ENCODE measurements at regions not wholly inside any gene's neighbourhood (a gene's known extent, or its start where the extent isn't known, plus 50 kb on each side); places are given as distances from the start of the nearest gene placed in this dataset.

GRCh38 chr4:163948920-163949455 lies 454.5 kb downstream of the TMA16 start:
- no peak overlapping the region for H3K27ac ChIP-seq (ENCODE audit: low read length)
- H3K9ac ChIP-seq (ENCODE audit: low read length), result no peak overlapping the region
- TF ChIP-seq EZH2 (optimal IDR thresholded peaks at IDR 0.05; ENCODE audit: low read depth, low read length) (no peak), EZH2phosphoT487 (IDR thresholded peaks at IDR 0.05; ENCODE audit: low read length) (no peak)
- TF ChIP-seq, protein P1, sequence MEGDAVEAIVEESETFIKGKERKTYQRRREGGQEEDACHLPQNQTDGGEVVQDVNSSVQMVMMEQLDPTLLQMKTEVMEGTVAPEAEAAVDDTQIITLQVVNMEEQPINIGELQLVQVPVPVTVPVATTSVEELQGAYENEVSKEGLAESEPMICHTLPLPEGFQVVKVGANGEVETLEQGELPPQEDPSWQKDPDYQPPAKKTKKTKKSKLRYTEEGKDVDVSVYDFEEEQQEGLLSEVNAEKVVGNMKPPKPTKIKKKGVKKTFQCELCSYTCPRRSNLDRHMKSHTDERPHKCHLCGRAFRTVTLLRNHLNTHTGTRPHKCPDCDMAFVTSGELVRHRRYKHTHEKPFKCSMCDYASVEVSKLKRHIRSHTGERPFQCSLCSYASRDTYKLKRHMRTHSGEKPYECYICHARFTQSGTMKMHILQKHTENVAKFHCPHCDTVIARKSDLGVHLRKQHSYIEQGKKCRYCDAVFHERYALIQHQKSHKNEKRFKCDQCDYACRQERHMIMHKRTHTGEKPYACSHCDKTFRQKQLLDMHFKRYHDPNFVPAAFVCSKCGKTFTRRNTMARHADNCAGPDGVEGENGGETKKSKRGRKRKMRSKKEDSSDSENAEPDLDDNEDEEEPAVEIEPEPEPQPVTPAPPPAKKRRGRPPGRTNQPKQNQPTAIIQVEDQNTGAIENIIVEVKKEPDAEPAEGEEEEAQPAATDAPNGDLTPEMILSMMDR (IDR thresholded peaks at IDR 0.05; ENCODE audit: low read length), result no peak
- no peaks in the 10 kb centered on the region for H3K4me1 ChIP-seq (ENCODE audit: low read length)
- H3K36me3 ChIP-seq (replicated peaks; ENCODE audit: insufficient read depth, low read length), result no peaks in the 10 kb centered on the region
- no peaks in the 10 kb centered on the region for H3K27me3 ChIP-seq (replicated peaks; ENCODE audit: insufficient read depth, low read length)
- no peak overlapping the region for H2AFZ ChIP-seq (ENCODE audit: low read length)
- H3K4me2 ChIP-seq (ENCODE audit: low read depth, low read length), result no peak overlapping the region
- H3K4me3 ChIP-seq (ENCODE audit: low read length), result no peak overlapping the region
- H3K79me2 ChIP-seq (ENCODE audit: low read length), result no peaks in the 10 kb centered on the region
- DNase-seq, result no peak
- no peaks in the 10 kb centered on the region for H3K9me2 ChIP-seq (replicated peaks; ENCODE audit: insufficient read depth, low read length)
- H3F3A ChIP-seq (ENCODE audit: insufficient read depth, low read length), result no peaks in the 10 kb centered on the region
- no peaks in the 10 kb centered on the region for H3K9me3 ChIP-seq (replicated peaks; ENCODE audit: insufficient read depth, low read length)
- no peaks in the 10 kb centered on the region for H4K20me1 ChIP-seq (ENCODE audit: insufficient read depth, low read length)

- Histone ChIP-seq H2AFZ (ENCODE audit: low read length) (no peak overlapping the region), H3K4me3 (ENCODE audit: low read length) (no peak overlapping the region), H3K9me2 (replicated peaks; ENCODE audit: insufficient read depth, low read length) (no peaks in the 10 kb centered on the region), H4K20me1 (ENCODE audit: insufficient read depth, low read length) (no peaks in the 10 kb centered on the region), H3K9ac (ENCODE audit: low read length) (no peak overlapping the region), H3K79me2 (ENCODE audit: low read length) (no peaks in the 10 kb centered on the region), H3K27me3 (replicated peaks; ENCODE audit: insufficient read depth, low read length) (no peaks in the 10 kb centered on the region), H3K4me2 (ENCODE audit: low read depth, low read length) (no peak overlapping the region), H3K9me3 (replicated peaks; ENCODE audit: insufficient read depth, low read length) (no peaks in the 10 kb centered on the region), H3K4me1 (ENCODE audit: low read length) (no peaks in the 10 kb centered on the region), H3K27ac (ENCODE audit: low read length) (no peak overlapping the region), H3F3A (ENCODE audit: insufficient read depth, low read length) (no peaks in the 10 kb centered on the region), H3K36me3 (replicated peaks; ENCODE audit: insufficient read depth, low read length) (no peaks in the 10 kb centered on the region)
- TF ChIP-seq EZH2phosphoT487 (IDR thresholded peaks at IDR 0.05; ENCODE audit: low read length) (no peak), EZH2 (optimal IDR thresholded peaks at IDR 0.05; ENCODE audit: low read depth, low read length) (no peak)
- TF ChIP-seq, protein P1 (IDR thresholded peaks at IDR 0.05; ENCODE audit: low read length), result no peak
- no peak for DNase-seq
These were observed 455.6 kb downstream of the TMA16 start for GRCh38 chr4:163949976-163950601.

- no peak overlapping the region for H3K9ac ChIP-seq (ENCODE audit: low read length)
- H3F3A ChIP-seq (ENCODE audit: insufficient read depth, low read length), result no peaks in the 10 kb centered on the region
- no peaks in the 10 kb centered on the region for H3K79me2 ChIP-seq (ENCODE audit: low read length)
- no peaks in the 10 kb centered on the region for H3K4me1 ChIP-seq (ENCODE audit: low read length)
- H2AFZ ChIP-seq (ENCODE audit: low read length), result no peak overlapping the region
- H3K27ac ChIP-seq (ENCODE audit: low read length), result no peak overlapping the region
- H3K4me2 ChIP-seq (ENCODE audit: low read depth, low read length), result no peak overlapping the region
- no peak overlapping the region for H3K4me3 ChIP-seq (ENCODE audit: low read length)
- no peak for DNase-seq
- TF ChIP-seq EZH2 (optimal IDR thresholded peaks at IDR 0.05; ENCODE audit: low read depth, low read length), result no peak
- TF ChIP-seq, protein P1 (IDR thresholded peaks at IDR 0.05; ENCODE audit: low read length), result no peak
- no peak for TF ChIP-seq EZH2phosphoT487 (IDR thresholded peaks at IDR 0.05; ENCODE audit: low read length)
- H3K9me3 ChIP-seq (replicated peaks; ENCODE audit: insufficient read depth, low read length), result no peaks in the 10 kb centered on the region
- no peaks in the 10 kb centered on the region for H3K36me3 ChIP-seq (replicated peaks; ENCODE audit: insufficient read depth, low read length)
- no peaks in the 10 kb centered on the region for H3K9me2 ChIP-seq (replicated peaks; ENCODE audit: insufficient read depth, low read length)
- H4K20me1 ChIP-seq (ENCODE audit: insufficient read depth, low read length), result no peaks in the 10 kb centered on the region
- no peaks in the 10 kb centered on the region for H3K27me3 ChIP-seq (replicated peaks; ENCODE audit: insufficient read depth, low read length)
These were observed 460.8 kb downstream of the TMA16 start for GRCh38 chr4:163955288-163955687.
